ENCODE measurements at regions not wholly inside any gene's neighbourhood (a gene's known extent, or its start where the extent isn't known, plus 50 kb on each side); places are given as distances from the start of the nearest gene placed in this dataset.

GRCh38 chr16:6562986-6563385 is 769.7 kb upstream of the RBFOX1 start:
- DNase-seq = no peak

GRCh38 chr16:6560306-6561100 is 772.1 kb upstream of the RBFOX1 start:
- no peak for DNase-seq

GRCh38 chr16:6558661-6559060 is 774.0 kb upstream of the RBFOX1 start:
- DNase-seq = no peak

- DNase-seq = no peak
These were observed 774.5 kb upstream of the RBFOX1 start for GRCh38 chr16:6558126-6558525.

- DNase-seq = no peak
These were observed 775.2 kb upstream of the RBFOX1 start for GRCh38 chr16:6557353-6558023.

GRCh38 chr16:6549415-6549814 is 783.2 kb upstream of the RBFOX1 start:
- no peak for DNase-seq

GRCh38 chr16:6548507-6548906 is 784.1 kb upstream of the RBFOX1 start:
- DNase-seq = no peak

- DNase-seq = no peak
These were observed 785.5 kb upstream of the RBFOX1 start for GRCh38 chr16:6547131-6547530.

- DNase-seq = no peak
These were observed 787.3 kb upstream of the RBFOX1 start for GRCh38 chr16:6545329-6545728.

- DNase-seq = no peak
These were observed 791.4 kb upstream of the RBFOX1 start for GRCh38 chr16:6541267-6541666.

GRCh38 chr16:6536411-6536810 is 796.2 kb upstream of the RBFOX1 start:
- no peak for DNase-seq

- no peak for DNase-seq
These were observed 801.6 kb upstream of the RBFOX1 start for GRCh38 chr16:6531067-6531466.

- DNase-seq = no peak
These were observed 804.4 kb upstream of the RBFOX1 start for GRCh38 chr16:6528217-6528616.

- no peak for DNase-seq
These were observed 805.0 kb upstream of the RBFOX1 start for GRCh38 chr16:6527646-6528045.

- no peak for DNase-seq
These were observed 808.1 kb upstream of the RBFOX1 start for GRCh38 chr16:6524501-6524900.

- DNase-seq = no peak
These were observed 815.5 kb upstream of the RBFOX1 start for GRCh38 chr16:6517020-6517720.

- no peak for DNase-seq
These were observed 820.1 kb upstream of the RBFOX1 start for GRCh38 chr16:6512512-6512911.

- no peak for DNase-seq
These were observed 822.4 kb upstream of the RBFOX1 start for GRCh38 chr16:6510261-6510660.

GRCh38 chr16:6499413-6499812 is 833.2 kb upstream of the RBFOX1 start:
- no peak for DNase-seq

GRCh38 chr16:6498858-6499257 is 833.8 kb upstream of the RBFOX1 start:
- DNase-seq = no peak

- no peak for DNase-seq
These were observed 835.6 kb upstream of the RBFOX1 start for GRCh38 chr16:6496996-6497395.

GRCh38 chr16:6495486-6496210 is 837.0 kb upstream of the RBFOX1 start:
- DNase-seq = no peak

- no peak for DNase-seq
These were observed 837.9 kb upstream of the RBFOX1 start for GRCh38 chr16:6494716-6495115.

Data from activated CD4-positive, alpha-beta T cell treated with anti-CD3 and anti-CD28 coated beads, Interleukin-2, amount 50 U/mL, for 1 hour (primary cell).